Vagina (tissue), 2 donors: ENCODE measurements at regions not wholly inside any gene's neighbourhood (a gene's known extent, or its start where the extent isn't known, plus 50 kb on each side); places are given as distances from the start of the nearest gene placed in this dataset.

Experiments used
- POLR2AphosphoS5 ChIP-seq, 2 donors: sonication (generic); formaldehyde crosslinking; IDR thresholded peaks; one replicate each; pipeline ENCODE4 v1.9.0; 2017; ENCODE audit warnings: antibody characterized with exemption in 2 of 2, mild to moderate bottlenecking in 2 of 2, low read depth in 1 of 2; ENCODE audit not compliant: insufficient read depth in 1 of 2
- TF ChIP-seq, protein P1 (sequence below), 3 experiments: fragments of 450-650 bp in 2 of 3; fragments of 200-600 bp in 1 of 3; sonication (generic) in 1 of 3; IDR thresholded peaks; one replicate each; pipeline ENCODE4 v1.5.1; 2017 to 2019; ENCODE audit warnings: antibody characterized with exemption in 3 of 3, mild to moderate bottlenecking in 2 of 3, moderate library complexity in 2 of 3

DNA sequence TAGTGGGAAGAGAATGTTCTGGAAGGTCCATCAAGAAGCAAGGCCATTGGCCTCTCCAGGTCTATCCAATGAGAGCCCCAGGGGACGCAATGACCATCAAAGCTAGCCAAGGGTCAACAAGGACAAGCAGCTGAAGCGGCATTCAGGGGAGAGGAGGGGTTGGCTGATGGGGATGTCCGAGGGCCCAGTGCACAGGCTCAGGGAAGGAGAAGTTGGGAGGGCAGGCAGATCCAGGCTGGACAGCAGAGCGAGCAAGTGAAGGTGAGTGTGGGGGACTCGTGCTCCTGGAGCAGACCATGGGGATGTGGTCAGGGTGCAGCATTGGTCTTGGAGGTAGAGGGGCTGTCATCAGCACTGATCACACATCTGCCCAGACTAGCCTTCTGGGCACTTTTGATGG lies 275.4 kb upstream of the TCERG1L start:
- TF ChIP-seq POLR2AphosphoS5 (IDR thresholded peaks at IDR 0.05; ENCODE audit: insufficient read depth in 1 of 2, low read depth in 1 of 2), result no peak
- TF ChIP-seq, protein P1, sequence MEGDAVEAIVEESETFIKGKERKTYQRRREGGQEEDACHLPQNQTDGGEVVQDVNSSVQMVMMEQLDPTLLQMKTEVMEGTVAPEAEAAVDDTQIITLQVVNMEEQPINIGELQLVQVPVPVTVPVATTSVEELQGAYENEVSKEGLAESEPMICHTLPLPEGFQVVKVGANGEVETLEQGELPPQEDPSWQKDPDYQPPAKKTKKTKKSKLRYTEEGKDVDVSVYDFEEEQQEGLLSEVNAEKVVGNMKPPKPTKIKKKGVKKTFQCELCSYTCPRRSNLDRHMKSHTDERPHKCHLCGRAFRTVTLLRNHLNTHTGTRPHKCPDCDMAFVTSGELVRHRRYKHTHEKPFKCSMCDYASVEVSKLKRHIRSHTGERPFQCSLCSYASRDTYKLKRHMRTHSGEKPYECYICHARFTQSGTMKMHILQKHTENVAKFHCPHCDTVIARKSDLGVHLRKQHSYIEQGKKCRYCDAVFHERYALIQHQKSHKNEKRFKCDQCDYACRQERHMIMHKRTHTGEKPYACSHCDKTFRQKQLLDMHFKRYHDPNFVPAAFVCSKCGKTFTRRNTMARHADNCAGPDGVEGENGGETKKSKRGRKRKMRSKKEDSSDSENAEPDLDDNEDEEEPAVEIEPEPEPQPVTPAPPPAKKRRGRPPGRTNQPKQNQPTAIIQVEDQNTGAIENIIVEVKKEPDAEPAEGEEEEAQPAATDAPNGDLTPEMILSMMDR (IDR thresholded peaks at IDR 0.05), result no peak
